Stomach (tissue), 4 donors: ENCODE measurements at regions not wholly inside any gene's neighbourhood (a gene's known extent, or its start where the extent isn't known, plus 50 kb on each side); places are given as distances from the start of the nearest gene placed in this dataset.

ENCODE experiments used
- EP300 ChIP-seq: sonication (generic); formaldehyde crosslinking; IDR thresholded peaks from one replicate; pipeline ENCODE4 v1.6.1; 2017; ENCODE audit warnings: antibody characterized with exemption
- POLR2A ChIP-seq, 4 donors: fragments of 450-650 bp; IDR thresholded peaks; one replicate each; pipeline ENCODE4 v1.6.1; 2016; ENCODE audit warnings: antibody characterized with exemption in 4 of 4, control low read depth in 2 of 4, mild to moderate bottlenecking in 1 of 4, moderate library complexity in 1 of 4
- POLR2AphosphoS5 ChIP-seq, 3 donors: sonication (generic); formaldehyde crosslinking; IDR thresholded peaks; one replicate each; pipeline ENCODE4 v1.6.1; 2016; ENCODE audit warnings: antibody characterized with exemption in 3 of 3
- TF ChIP-seq, protein P1 (sequence below), 7 experiments: fragments of 450-650 bp in 4 of 7; fragments of 200-600 bp in 3 of 7; sonication (generic) in 3 of 7; IDR thresholded peaks; one replicate each; pipeline ENCODE4 v1.5.1; 2016 to 2019; ENCODE audit warnings: antibody characterized with exemption in 7 of 7, control low read depth in 2 of 7, mild to moderate bottlenecking in 1 of 7

DNA sequence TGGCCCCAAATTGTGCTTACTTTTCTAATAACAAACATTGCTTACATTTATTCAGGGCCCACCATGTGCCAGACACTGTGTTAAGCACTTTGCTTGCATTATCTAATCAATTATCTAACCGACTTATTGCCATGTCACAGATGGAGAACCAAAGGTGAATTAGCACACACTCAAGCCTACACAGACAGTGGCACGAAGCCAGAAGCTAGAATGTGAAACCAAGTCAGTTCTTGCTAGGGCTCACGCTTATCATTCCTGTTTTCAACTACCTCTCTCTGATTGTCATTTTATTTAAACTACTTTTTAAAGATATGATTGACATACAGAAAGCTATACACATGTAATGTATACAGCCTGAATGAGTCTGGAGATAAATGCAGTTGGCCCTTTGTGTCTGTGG lies 215.7 kb upstream of the CFAP20DC start:
- TF ChIP-seq, protein P1, sequence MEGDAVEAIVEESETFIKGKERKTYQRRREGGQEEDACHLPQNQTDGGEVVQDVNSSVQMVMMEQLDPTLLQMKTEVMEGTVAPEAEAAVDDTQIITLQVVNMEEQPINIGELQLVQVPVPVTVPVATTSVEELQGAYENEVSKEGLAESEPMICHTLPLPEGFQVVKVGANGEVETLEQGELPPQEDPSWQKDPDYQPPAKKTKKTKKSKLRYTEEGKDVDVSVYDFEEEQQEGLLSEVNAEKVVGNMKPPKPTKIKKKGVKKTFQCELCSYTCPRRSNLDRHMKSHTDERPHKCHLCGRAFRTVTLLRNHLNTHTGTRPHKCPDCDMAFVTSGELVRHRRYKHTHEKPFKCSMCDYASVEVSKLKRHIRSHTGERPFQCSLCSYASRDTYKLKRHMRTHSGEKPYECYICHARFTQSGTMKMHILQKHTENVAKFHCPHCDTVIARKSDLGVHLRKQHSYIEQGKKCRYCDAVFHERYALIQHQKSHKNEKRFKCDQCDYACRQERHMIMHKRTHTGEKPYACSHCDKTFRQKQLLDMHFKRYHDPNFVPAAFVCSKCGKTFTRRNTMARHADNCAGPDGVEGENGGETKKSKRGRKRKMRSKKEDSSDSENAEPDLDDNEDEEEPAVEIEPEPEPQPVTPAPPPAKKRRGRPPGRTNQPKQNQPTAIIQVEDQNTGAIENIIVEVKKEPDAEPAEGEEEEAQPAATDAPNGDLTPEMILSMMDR (IDR thresholded peaks at IDR 0.05), result no peak
- TF ChIP-seq EP300 (no peak), POLR2A (IDR thresholded peaks at IDR 0.05) (no peak), POLR2AphosphoS5 (IDR thresholded peaks at IDR 0.05) (no peak)
